Stimulated activated naive CD8-positive, alpha-beta T cell treated with anti-CD3 and anti-CD28 coated beads, Interleukin-15, Interleukin-2, amounts not matched to agents 100 ng/mL and 50 ng/mL, for 24 hours (primary cell): ENCODE measurements at regions not wholly inside any gene's neighbourhood (a gene's known extent, or its start where the extent isn't known, plus 50 kb on each side); places are given as distances from the start of the nearest gene placed in this dataset.
"Not testable (repeated sequence)": the region's sequence is repeated elsewhere in the genome, so short reads cannot be mapped to it uniquely, and the experiment has no call there.

ENCODE experiments used
- H3K27ac Mint-ChIP-seq: one replicate; pipeline ENCODE4 v1.8.0; 2021; ENCODE audit warnings: mild to moderate bottlenecking, mixed read lengths
- H3K27me3 Mint-ChIP-seq: one replicate; pipeline ENCODE4 v1.8.0; 2021; ENCODE audit warnings: mixed read lengths
- H3K36me3 Mint-ChIP-seq: one replicate; pipeline ENCODE4 v1.8.0; 2021; ENCODE audit warnings: low read depth, mixed read lengths
- H3K4me1 Mint-ChIP-seq: one replicate; pipeline ENCODE4 v1.8.0; 2021; ENCODE audit warnings: low read depth, mixed read lengths
- H3K4me3 Mint-ChIP-seq: one replicate; pipeline ENCODE4 v1.8.0; 2021; ENCODE audit warnings: mild to moderate bottlenecking, mixed read lengths
- H3K9me3 Mint-ChIP-seq: one replicate; pipeline ENCODE4 v1.8.0; 2021; ENCODE audit warnings: mixed read lengths

DNA sequence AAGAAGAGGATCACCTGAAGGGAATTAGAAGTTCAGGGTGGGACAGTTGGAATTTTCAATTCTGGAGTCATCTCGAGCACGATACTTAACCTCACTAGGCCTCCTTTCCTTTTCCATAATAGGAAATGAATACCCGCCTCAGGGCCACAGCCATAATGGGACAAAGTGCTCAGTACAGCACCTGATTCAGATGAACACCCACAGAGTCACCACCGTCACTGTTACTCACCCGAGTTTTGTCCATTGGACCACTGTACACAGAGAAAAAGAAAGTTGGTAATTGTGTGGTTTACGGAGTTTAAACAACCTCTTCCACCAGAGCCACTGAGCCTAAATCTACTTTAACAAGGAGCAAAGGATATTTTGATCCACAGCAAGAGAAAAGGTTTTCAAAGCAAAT, 122.0 kb upstream of the NDUFV2 start:
- no peaks in the 10 kb centered on the region for H3K36me3 Mint-ChIP-seq
- H3K4me1 Mint-ChIP-seq: no peaks in the 10 kb centered on the region
- H3K4me3 Mint-ChIP-seq: no peak overlapping the region
- H3K27ac Mint-ChIP-seq: no peak overlapping the region
- H3K27me3 Mint-ChIP-seq: no peaks in the 10 kb centered on the region
- no peaks in the 10 kb centered on the region for H3K9me3 Mint-ChIP-seq

DNA sequence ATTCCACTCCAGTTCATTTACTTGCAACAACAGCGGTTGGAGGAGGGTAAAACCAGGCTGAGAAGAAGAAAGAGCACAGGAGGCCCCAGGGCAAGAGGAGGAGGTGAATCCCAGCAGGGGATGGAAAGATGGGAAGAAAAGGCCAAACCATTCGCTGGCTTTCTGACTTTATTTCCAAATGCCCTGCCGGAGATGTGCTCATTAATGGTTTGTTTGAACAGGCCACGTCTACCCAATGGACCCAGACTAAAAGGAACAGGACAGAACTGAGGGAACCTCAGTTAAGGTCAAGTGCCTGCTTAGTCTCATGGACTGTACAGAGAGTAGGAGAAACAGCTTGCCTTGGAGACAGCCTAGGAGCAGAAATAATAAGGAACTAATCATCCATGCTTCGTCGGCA, 121.6 kb upstream of the NDUFV2 start:
- no peak overlapping the region for H3K4me3 Mint-ChIP-seq
- H3K27ac Mint-ChIP-seq: no peak overlapping the region
- no peaks in the 10 kb centered on the region for H3K9me3 Mint-ChIP-seq
- no peaks in the 10 kb centered on the region for H3K4me1 Mint-ChIP-seq
- H3K27me3 Mint-ChIP-seq: no peaks in the 10 kb centered on the region
- no peaks in the 10 kb centered on the region for H3K36me3 Mint-ChIP-seq

DNA sequence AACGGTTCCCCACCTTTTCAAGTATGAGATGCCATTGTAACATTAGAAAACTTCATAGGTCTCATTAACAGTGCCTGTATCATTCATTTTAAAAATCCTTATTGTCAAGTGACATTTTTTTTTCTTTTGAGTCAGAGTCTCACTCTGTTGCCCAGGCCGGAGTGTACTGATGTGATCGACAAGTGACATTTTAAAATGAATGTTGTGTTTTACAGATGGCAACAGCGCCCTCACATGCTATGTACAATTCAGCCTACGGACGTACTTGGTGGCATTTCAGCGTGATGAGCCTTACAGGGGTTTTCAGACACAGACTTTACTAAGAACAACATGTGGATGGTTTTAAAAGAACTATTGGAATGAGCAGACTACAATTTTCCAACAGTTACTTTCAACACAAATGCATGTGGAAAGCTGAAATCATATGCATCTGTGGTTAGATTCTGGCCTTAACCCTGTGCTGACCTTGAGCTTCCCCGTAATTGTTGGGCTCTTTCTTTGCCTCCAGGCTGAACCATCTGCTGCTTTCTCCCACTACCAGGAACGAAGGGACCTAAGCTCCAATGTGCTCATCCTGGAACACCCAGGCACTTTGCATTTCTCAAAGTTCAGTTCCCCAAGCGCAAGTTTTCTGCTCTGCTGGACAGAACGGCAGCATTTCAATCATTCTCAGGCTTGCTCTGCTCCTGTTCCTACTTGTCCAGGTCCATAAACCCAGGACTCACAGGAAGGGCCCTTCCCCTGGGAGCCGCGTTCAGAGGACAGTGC, 119.9 kb upstream of the NDUFV2 start:
- H3K27ac Mint-ChIP-seq: no peak overlapping the region
- no peaks in the 10 kb centered on the region for H3K4me1 Mint-ChIP-seq
- H3K36me3 Mint-ChIP-seq: no peaks in the 10 kb centered on the region
- H3K27me3 Mint-ChIP-seq: no peaks in the 10 kb centered on the region
- H3K9me3 Mint-ChIP-seq: no peaks in the 10 kb centered on the region
- no peak overlapping the region for H3K4me3 Mint-ChIP-seq

DNA sequence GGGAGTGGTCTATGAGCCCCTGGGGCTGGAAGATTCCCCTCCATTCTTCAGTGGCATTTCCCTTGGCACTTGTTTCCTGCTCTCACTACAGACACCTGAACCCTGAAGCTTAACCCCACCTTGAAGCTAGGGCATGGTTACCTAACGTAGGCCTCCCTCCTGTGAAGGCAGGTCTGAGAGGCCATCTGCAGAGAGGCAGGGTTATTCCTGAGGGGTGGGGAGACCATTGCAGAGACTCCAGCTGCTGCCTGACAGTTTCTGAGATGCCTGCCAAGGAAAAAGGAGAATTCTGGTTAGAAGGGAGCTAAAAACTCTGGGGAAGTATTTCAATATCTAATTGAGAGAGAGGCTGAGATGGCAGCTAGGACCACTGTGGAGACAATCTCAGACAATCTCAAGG, 119.3 kb upstream of the NDUFV2 start:
- Mint-ChIP-seq H3K27me3 (no peaks in the 10 kb centered on the region), H3K27ac (no peak overlapping the region), H3K4me1 (no peaks in the 10 kb centered on the region), H3K36me3 (no peaks in the 10 kb centered on the region), H3K9me3 (no peaks in the 10 kb centered on the region), H3K4me3 (no peak overlapping the region)

DNA sequence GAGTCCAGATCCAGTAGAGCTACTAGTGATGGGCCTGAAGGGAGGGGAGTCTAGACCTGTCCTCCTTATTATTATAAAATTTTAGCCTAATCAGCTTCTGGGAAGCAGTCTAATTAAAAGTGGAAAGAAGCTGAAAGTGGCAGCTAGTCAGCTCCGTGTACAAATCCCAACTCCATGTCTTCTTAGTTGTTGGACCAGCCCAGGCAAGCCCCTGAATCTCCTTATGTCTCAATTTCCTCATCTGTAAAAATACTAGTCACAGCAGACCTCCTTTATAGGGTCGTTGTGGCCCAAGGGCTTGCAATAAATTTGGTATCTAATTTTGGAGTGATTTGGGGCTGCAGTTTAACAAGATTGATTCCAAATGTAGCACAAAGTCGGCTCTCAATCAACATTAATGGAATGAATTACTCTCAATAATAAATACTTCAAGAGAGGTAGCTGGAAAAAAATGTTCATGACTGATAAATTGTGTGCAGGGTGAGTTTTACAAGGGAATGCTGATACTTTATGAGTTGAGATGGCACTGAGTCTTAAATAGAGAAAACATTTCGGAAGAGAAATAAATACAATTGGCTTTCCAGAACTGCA, 118.3 kb upstream of the NDUFV2 start:
- no peak overlapping the region for H3K4me3 Mint-ChIP-seq
- H3K36me3 Mint-ChIP-seq: no peaks in the 10 kb centered on the region
- H3K27ac Mint-ChIP-seq: no peak overlapping the region
- H3K9me3 Mint-ChIP-seq: no peaks in the 10 kb centered on the region
- no peaks in the 10 kb centered on the region for H3K4me1 Mint-ChIP-seq
- peaks cover 4% of the 10 kb centered on the region for H3K27me3 Mint-ChIP-seq

DNA sequence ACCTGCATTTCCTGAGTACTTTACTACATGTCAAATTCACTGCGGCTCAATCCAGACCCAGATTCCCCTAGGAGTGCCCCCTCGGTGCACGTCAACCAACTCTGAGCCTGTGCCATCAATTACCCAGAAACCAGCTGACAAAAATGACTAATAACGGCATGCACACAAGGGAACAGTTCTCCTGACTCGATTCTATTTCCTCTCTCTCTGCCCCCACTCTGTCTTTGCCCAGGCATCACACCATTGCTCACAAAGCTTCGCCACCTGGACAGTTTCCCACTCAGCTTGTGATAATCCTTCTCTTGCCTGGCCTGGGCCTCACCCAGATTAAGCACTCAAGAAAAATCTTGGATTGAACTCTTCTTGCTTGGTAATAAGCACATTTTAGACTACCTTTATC, 115.3 kb upstream of the NDUFV2 start:
- H3K27ac Mint-ChIP-seq: no peak overlapping the region
- no peaks in the 10 kb centered on the region for H3K4me1 Mint-ChIP-seq
- peaks cover 18% of the 10 kb centered on the region for H3K27me3 Mint-ChIP-seq

DNA sequence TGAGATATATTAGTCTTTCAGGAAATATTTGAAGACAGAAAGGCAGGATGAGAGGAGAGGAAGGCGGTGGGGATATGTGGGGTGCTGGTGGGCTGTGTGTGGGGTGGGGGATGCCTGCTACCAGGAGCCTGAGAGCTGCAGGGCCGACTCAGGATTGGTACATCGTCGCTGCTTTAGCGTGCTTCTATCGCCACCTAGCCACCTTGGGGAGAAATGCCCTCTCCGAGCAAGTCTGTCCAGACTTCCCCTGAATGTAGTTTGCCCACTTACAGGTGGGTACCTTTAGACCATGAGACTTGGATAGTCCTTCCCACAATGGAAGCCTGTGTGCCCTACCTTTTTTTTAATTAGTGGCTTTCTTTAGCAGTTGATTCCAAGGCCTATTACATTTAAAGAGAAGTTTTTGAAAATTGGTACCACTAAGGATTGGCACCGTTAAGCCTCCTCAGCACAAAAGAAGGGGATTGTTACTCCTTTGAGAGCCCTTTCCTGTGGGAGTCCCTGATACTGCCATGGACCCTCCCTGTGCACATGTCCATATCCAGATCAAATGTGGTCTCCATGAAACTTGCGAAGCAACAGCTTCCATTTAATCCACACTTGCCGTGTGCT, 114.1 kb upstream of the NDUFV2 start:
- H3K36me3 Mint-ChIP-seq: no peaks in the 10 kb centered on the region
- H3K4me3 Mint-ChIP-seq: no peak overlapping the region
- peaks cover 18% of the 10 kb centered on the region for H3K27me3 Mint-ChIP-seq
- H3K4me1 Mint-ChIP-seq: no peaks in the 10 kb centered on the region
- H3K9me3 Mint-ChIP-seq: no peaks in the 10 kb centered on the region
- no peak overlapping the region for H3K27ac Mint-ChIP-seq

More for the DNA sequence above, 115.3 kb upstream of the NDUFV2 start:
- Mint-ChIP-seq H3K36me3 (no peaks in the 10 kb centered on the region), H3K9me3 (no peaks in the 10 kb centered on the region), H3K4me3 (no peak overlapping the region)

DNA sequence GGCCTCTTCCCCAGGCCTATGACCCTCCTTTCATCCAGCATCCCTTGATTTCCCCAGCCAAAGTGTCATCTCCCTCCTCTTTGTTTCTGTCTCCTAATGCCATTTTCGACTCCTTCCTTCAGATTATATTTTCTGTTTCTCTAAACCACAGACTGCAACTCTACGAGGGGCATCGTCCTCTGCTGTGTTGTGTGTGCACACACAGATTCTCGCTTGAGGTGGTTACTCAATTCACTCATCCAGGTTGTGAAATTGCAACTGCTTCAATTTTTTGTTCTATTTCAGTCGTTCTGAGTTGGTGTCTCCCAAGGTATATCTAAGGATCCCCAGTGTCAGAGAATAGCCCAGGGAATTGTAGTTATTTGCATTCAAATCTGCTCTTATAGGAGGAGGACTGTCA, 113.5 kb upstream of the NDUFV2 start:
- Mint-ChIP-seq H3K4me1 (no peaks in the 10 kb centered on the region), H3K4me3 (no peak overlapping the region), H3K27ac (no peak overlapping the region), H3K27me3 (peaks cover 18% of the 10 kb centered on the region), H3K36me3 (no peaks in the 10 kb centered on the region), H3K9me3 (no peaks in the 10 kb centered on the region)

DNA sequence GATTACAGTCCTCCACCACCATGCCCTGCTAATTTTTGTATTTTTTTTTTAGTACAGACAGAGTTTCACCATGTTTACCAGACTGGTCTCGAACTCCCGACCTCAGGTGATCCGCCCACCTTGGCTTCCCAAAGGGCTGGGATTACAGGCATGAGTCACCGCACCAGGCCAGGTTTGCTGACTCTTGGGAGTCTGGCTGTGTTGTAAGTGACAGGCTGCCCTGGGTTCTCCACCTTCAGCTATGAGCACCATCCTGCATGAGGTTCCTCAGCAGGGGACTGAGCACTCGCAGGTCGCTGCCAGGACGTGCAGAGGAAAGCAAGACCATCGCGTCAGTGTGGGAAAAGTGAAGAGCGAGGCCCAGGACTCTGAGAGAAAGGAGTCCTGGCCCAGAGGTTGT, 112.6 kb upstream of the NDUFV2 start:
- Mint-ChIP-seq H3K4me1 (no peaks in the 10 kb centered on the region), H3K4me3 (no peak overlapping the region), H3K27me3 (peaks cover 18% of the 10 kb centered on the region), H3K9me3 (no peaks in the 10 kb centered on the region), H3K36me3 (no peaks in the 10 kb centered on the region), H3K27ac (no peak overlapping the region)

DNA sequence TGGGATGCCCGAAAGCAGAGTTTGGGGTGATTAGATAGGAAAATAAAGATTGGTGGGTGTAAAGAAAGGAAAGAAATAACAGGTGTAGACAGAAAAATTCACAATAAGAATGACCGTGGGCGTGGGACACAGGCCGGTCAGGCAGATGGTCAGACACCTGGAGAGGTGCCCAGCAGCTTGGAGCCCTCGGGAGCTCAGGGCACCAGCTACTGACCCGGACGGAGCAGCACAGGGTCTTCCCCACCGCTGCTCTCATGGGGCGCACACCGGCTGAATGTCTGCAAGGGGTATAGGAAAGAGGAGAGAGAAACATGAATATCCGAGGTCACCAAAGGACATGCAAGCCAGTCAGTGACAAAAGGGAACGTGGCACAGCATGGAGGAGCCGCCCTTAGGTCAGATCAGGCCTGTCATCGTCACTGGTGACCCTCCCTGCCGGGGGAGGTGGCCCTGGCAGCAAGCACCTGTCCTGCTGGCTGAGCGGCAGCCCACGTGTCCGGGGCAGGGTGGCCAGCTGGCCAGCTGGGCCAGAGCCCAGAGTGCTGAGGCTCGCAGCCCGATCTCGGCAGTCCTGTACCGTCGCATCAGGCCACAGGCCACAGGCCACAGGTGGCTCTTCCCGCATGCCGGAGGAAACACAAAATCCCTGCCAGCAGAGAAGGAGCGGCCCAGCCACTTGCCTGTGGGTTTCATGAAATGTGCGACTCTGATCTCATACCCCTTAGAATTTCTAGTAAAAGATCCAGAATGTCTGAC, 112.0 kb upstream of the NDUFV2 start:
- H3K4me3 Mint-ChIP-seq: no peak overlapping the region
- H3K27me3 Mint-ChIP-seq: peaks cover 18% of the 10 kb centered on the region
- no peaks in the 10 kb centered on the region for H3K9me3 Mint-ChIP-seq
- no peaks in the 10 kb centered on the region for H3K4me1 Mint-ChIP-seq
- H3K36me3 Mint-ChIP-seq: no peaks in the 10 kb centered on the region
- no peak overlapping the region for H3K27ac Mint-ChIP-seq

DNA sequence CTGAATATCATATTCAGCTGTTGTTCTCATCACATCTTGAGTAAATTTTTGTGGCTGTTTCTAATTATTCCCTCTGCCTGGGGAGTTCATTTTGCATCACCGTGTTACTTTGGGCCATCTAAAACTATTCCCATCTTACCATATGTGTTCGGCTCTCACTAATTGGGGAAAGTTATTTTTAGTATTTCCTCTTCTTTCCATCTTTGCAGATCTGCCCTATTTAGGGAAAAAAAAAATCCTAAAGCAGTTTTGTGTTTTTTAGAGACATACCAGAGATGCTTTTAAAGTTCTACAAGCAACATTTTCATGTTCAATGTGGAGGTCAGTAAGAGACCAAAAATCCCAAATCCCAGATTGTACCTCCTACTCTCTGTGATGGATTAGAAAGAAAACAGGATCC, 111.3 kb upstream of the NDUFV2 start:
- no peaks in the 10 kb centered on the region for H3K4me1 Mint-ChIP-seq
- no peak overlapping the region for H3K4me3 Mint-ChIP-seq
- H3K9me3 Mint-ChIP-seq: no peaks in the 10 kb centered on the region

DNA sequence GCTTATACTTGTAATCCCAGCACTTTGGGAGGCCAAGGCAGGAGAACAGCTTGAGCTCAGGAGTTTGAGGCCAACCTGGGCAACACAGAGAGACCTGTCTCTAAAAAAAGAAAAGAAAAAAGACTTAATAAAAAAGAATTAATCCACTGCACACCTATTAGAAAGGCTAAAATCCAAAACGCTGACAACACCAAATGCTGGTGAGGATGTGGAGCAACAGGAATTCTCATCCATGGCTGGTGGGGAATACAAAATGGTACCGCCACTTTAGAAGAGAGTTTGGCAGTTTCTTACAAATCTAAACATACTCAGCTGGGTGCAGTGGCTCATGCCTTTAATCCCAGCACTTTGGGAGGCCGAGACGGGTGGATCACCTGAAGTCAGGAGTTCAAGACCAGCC, 110.0 kb upstream of the NDUFV2 start:
- H3K9me3 Mint-ChIP-seq, H3K27ac Mint-ChIP-seq, H3K4me1 Mint-ChIP-seq, H3K36me3 Mint-ChIP-seq, H3K4me3 Mint-ChIP-seq: not testable (repeated sequence)
- H3K27me3 Mint-ChIP-seq: peaks cover 18% of the 10 kb centered on the region

More for the DNA sequence above, 111.3 kb upstream of the NDUFV2 start:
- H3K27me3 Mint-ChIP-seq: peaks cover 18% of the 10 kb centered on the region
- H3K36me3 Mint-ChIP-seq: no peaks in the 10 kb centered on the region
- H3K27ac Mint-ChIP-seq: no peak overlapping the region

DNA sequence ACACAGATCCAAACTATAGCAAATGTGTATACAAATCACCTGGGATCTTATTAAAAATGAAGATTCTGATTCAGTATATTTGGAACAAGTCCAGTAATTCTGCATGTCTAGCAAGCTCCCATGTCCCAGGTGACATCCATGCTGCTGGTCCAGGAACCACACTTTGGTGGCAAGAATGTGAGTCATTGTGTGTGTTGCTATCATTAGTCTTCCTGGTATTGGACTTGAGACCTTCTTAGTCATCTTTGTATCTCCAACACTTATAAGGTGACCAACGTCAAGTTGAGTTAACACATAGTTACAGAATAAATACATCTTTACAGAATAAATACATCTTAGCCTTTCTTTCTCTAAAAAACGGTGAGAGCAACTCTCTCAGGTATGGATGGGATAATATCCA, 107.9 kb upstream of the NDUFV2 start:
- H3K36me3 Mint-ChIP-seq: no peaks in the 10 kb centered on the region
- H3K27ac Mint-ChIP-seq: no peak overlapping the region
- no peaks in the 10 kb centered on the region for H3K4me1 Mint-ChIP-seq
- H3K4me3 Mint-ChIP-seq: no peak overlapping the region
- no peaks in the 10 kb centered on the region for H3K9me3 Mint-ChIP-seq
- peaks cover 22% of the 10 kb centered on the region for H3K27me3 Mint-ChIP-seq

DNA sequence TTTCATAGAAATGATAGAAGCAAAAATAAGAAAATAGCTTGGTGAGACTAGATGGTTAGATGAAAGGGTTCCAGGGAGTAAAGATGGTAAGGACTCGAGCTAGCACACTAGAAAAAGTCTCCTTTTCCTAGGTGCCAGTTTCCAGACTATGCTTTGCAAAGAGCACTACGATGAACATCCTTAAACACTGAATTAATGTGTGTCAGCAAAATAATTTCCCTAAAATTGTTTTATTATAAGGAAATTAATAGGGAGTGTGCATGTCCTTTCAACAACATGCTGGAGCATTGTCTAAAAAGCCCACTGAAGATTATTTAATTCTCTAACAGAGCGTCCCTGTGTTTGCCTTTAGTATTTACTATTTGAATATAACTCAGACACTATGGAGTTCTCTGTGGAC, 107.4 kb upstream of the NDUFV2 start:
- Mint-ChIP-seq H3K9me3 (no peaks in the 10 kb centered on the region), H3K36me3 (no peaks in the 10 kb centered on the region)

DNA sequence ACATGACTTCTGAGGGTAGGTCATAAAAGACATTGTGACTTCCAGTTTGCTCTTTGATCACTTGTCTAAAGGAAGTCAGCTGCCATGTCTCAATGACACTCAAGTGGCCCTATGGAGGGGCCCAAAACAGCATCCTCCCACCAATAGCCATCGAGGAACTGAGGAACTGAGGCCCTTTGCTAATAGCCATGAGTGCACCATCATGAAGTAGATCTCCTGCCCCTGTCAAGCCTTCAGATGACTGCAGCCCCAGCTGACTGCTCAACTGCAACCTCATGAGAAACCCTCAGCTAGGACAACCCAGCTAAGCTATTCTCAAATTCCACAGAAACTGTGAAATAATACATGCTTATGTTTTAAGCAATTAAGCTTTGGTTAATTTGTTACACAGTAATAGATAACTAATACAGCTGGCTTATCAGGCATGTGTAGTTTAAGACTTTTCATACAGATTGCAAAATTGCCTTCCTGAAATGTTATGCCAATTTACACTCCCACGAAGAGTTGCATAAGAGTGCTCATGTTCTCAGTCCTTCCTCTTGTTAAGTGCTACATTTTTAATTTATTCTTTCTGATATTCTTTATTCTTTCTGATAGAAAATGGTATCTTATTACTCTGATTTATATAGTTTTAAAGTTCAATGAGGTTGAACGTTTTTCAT, 105.6 kb upstream of the NDUFV2 start:
- Mint-ChIP-seq H3K4me1 (no peaks in the 10 kb centered on the region), H3K9me3 (no peaks in the 10 kb centered on the region), H3K27me3 (peaks cover 17% of the 10 kb centered on the region), H3K27ac (no peak overlapping the region), H3K36me3 (no peaks in the 10 kb centered on the region), H3K4me3 (no peak overlapping the region)

More for the DNA sequence above, 107.4 kb upstream of the NDUFV2 start:
- Mint-ChIP-seq H3K27me3 (peaks cover 21% of the 10 kb centered on the region), H3K4me3 (no peak overlapping the region), H3K27ac (no peak overlapping the region), H3K4me1 (no peaks in the 10 kb centered on the region)
